GM19468 (cell line): ENCODE measurements at regions not wholly inside any gene's neighbourhood (a gene's known extent, or its start where the extent isn't known, plus 50 kb on each side); places are given as distances from the start of the nearest gene placed in this dataset.
"Not testable (repeated sequence)": the region's sequence is repeated elsewhere in the genome, so short reads cannot be mapped to it uniquely, and the experiment has no call there.

Source experiments
- ATAC-seq: cut with Tn5 transposase; IDR thresholded peaks from one replicate; pipeline ENCODE4 v1.9.1; 2021; ENCODE audit warnings: mild to moderate bottlenecking, moderate library complexity, moderate number of reproducible peaks; ENCODE audit not compliant: unreplicated experiment; ENCODE audit errors: extremely low read depth

DNA sequence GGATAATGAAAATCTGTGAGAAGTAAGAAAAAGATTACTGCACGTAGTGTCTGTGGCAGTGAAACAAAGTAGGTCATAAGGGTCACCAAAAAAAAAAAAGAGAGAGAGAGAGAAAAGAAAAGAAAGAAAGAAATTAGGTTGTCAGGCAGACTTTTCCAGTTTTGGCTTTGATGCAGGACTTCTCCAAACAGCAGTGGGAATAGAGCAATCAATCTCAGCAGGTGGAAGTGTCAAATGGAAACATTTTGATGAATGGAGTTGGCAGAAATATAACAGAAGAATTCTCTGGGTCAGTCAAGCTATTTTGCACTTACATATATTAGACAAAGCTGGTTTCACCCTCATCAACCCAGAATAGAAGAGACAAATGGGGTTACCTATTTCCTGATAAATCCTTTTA, 745.8 kb downstream of the SLC6A15 start:
- no peak for ATAC-seq

DNA sequence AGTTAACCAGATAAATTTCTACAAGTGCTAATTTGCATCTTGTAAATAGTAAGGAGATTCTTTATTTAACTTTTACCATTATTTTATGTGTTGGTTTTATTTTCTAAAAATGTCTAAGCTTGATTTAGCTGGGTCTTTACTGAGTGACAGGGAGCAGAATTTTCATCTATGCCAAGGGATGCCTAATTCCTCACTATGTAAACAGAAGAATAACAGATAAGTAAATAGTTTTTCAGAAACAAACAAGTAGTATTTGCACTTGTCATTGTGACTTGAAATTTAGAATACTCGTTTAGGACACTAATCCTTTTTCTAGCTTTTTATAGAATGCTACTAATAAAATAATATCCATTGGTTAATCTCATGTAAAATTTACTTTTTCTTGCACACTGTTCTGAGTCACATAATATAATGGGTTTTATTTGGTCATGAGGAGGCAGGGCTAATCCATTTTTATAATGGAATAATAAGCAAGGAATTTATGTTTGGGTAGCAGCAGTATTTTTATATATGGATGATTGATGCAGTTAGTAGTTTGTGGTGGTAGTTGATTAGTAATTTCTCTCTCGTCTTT, 746.5 kb downstream of the SLC6A15 start:
- no peak for ATAC-seq

DNA sequence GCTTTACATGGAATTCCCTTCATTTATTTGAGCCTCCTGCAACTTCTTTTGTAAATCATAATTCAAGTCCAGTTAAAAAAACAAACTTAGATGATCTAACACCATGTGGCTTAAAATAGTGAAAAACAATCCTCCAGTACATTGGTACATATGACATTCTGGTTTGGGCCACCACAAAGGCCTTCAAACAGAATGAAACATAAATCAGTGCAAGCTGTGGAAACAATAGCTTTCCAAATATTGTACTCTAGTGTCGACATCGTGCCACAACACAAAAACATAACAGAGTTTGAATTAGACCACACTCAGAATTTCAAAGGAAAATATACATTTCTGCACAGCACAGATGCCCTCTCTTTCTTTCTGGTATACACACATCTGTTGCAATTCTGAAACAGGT, 751.3 kb downstream of the SLC6A15 start:
- no peak for ATAC-seq

DNA sequence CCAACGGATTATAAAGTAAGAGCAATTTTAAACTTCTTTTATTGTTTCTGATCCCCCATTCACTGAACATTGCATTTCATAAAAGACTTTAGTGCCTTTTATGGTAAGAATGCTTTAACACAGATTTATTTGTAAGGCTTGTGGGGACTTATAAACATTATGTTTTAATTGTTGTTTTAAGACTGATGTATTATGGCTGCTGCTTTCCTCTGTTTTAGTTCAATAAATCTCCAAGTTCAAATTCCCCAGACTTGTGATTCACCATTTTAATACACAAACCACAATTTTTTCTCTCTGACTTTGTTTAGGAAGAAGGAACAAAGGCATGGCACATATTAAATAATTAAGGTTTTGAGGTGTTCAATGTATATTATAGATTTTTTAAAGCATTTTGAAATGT, 753.3 kb downstream of the SLC6A15 start:
- ATAC-seq = no peak

DNA sequence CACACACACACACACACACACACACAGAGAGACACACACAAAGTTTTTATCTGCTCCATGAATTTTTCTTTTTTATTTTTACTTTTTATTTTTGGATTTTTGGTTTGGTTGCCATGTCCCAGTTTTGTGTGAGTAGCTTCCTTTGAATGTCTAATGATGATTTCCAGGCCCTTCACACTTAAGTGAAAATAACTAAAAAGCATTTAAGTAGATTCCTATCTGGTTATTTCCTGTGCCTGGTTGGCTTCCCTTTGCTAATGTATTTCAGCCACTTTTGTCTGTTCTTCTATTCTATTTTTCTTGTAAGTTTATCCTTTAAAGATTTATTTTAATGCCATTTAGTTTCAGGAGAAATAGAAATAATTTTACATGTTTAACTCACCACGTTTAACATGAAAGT, 755.4 kb downstream of the SLC6A15 start:
- ATAC-seq = no peak

DNA sequence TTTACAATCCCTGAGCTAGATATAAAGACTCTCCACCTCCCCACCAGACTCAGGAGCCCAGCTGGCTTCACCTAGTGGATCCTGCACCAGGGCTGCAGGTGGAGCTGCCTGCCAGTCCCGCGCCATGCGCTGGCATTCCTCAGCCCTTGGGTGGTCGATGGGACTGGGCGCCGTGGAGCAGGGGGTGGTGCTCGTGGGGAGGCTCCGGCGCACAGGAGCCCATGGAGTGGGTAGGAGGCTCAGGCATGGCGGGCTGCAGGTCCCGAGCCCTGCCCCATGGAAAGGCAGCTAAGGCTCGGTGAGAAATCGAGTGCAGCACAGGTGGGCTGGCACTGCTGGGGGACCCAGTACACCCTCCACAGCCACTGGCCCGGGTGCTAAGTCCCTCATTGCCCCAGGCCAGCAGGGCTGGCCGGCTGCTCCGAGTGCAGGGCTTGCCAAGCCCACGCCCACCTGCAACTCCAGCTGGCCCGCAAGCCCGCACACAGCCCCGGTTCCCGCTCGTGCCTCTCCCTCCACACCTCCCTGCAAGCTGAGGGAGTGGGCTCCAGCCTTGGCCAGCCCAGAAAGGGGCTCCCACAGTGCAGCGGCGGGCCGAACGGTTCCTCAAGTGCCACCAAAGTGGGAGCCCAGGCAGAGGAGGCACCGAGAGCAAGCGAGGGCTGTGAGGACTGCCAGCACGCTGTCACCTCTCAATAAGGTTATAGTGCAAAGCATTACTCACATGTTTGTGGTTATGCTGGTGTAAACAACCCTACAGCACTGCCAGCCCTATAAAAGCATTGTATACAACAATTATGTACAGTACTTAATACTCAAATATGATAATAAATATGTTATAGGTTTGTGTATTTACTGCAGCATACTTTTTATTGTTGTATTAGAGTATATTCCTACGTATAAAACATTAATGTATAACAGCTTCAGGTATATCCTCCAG, 757.3 kb downstream of the SLC6A15 start:
- ATAC-seq = not testable (repeated sequence)

DNA sequence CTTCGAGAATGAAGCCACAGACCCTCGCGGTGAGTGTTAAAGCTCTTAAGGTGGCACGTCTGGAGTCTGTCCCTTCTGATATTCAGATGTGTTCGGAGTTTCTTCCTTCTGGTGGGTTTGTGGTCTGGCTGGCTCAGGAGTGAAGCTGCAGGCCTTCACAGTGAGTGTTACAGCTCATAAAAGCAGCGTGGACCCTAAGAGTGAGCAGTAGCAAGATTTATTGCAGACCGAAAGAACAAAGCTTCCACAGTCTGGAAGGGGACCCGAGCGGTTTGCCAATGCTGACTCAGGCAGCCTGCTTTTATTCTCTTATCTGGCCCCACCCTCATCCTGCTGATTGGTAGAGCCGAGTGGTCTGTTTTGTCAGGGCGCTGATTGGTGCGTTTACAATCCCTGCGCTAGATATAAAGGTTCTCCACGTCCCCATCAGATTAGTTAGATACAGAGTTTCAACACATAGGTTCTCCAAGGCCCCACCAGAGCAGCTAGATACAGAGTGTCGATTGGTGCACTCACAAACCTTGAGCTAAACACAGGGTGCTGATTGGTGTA, 758.1 kb downstream of the SLC6A15 start:
- not testable (repeated sequence) for ATAC-seq

DNA sequence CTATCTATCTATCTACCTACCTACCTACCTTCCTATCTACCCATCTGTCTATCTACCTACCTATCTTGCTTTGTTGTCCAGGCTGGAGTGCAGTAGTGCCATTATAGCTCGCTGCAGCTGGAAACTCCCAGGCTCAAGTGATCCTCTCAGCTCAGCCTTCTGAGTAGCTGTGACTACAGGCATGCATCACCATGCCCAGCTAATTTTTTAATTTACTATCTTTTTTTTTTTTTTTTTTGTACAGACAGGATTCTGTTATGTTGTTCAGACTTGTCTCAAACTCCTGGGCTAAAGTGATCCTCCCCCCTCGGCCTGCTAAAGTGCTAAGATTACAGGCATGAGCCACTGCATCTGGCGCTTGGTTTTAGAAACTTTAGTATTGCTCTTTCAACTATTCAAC, 762.4 kb downstream of the SLC6A15 start:
- ATAC-seq = no peak

DNA sequence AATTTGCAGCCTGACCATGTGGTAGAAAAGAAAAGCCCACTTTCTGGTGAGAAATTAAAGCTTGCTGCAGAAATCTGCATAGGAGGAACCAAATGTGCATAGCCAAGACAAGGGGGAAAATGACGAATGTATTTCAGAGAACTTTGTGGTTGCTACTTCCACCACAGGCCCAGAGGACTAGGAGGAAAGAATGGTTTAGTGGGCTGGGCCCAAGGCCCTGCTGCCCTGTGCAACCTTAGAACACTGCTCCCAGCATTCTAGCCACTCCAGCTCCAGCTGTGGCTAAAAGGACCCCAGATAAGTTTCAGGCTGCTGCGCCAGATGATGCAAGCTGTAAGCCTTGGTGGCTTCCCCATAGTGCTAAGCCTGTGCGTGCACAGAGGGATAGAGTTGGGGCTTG, 764.3 kb downstream of the SLC6A15 start:
- ATAC-seq = no peak

DNA sequence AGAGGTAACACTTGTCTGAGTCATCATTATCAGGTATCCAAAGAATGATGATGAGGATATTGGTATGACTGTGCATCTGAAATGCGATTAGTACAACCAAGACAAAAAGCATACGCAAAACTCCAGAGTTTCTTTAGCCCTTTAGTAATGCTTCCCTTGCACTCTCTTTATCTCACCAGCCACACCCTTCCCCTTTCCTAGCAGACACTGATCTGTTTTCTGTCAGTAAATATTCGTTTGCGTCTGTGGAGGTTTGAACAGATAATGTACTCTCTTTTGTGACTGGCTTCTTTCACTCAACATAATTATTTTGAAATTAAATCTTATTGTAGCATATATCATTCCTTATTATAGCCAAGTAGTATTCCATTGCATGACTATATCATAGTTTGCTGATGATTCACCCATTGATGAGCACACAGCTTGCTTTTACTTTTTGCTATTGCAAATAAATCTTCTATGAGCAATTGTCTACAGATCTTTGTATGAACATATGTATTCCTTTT, 775.7 kb downstream of the SLC6A15 start:
- ATAC-seq = no peak

DNA sequence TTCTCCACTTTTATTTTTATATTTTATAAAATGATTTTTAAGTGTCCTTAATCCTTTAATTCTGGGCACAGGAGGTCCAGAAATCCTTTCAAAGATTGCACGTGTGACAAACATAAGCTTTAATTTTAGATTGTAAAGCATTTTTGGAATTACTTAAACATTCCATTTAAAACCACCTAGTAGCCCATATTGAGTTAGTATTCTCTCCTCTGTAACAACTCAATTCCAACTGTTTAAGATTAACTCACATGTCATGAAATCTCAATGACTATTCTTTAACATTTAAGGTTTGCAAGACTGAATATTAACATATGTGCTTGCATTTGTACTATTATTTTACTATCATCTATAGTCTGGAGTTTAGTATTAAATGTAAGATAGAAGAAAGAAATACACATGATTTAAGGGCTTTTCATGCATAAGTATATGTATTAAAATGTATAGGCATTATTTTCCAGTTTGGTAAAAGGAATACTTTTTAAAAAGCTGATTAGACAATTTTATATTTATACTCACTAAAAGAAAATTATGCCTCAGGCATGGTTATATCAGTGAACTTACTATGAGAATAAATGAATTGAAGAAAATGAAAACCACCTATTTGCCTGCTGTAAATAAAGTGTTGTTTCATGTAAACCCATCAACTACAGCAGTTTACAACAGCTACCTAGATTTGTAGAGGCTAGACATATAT, 776.9 kb downstream of the SLC6A15 start:
- ATAC-seq = no peak

DNA sequence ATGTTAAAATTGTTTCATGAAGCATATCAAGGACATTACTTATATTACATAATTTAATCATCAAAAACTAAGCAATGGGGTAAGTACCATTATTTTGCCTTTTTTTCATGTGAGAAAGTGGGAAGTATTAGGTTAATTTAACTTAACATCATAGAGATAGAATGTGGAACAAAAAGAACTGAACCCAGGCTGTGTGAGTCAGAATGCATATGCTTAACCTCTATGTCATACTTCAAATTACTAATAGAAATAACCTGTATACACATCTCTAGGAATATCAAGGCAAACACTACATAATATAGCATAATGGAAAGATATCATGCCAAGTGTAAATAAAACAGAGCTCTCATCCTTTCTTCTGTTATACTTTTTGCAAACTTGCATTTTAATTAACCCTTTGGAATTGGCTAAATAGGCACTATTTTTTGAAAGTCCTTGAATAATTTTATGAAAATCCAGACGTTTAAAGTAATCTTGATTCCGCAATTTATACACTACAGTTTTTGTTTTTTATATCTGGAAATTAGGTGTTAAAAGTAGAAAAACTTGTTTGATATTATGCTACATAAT, 777.7 kb downstream of the SLC6A15 start:
- ATAC-seq = no peak

DNA sequence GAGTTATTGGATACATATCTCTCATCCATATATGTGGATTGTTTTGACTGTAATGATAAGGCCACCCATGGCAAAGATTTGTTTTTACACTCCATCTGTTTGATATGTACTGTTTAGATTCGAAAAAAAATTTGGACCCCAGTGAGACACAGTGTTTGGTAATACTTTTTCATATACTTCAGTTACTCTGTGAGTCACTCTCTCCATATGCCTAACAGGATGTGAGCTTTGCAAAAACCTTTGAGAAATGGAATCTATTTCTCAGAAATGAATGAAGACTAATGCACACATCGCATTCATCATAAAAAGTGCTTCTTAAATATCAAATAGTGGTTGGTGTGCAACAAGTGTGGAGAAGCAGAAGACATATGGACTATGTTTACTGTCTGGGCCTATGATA, 781.5 kb downstream of the SLC6A15 start:
- no peak for ATAC-seq

DNA sequence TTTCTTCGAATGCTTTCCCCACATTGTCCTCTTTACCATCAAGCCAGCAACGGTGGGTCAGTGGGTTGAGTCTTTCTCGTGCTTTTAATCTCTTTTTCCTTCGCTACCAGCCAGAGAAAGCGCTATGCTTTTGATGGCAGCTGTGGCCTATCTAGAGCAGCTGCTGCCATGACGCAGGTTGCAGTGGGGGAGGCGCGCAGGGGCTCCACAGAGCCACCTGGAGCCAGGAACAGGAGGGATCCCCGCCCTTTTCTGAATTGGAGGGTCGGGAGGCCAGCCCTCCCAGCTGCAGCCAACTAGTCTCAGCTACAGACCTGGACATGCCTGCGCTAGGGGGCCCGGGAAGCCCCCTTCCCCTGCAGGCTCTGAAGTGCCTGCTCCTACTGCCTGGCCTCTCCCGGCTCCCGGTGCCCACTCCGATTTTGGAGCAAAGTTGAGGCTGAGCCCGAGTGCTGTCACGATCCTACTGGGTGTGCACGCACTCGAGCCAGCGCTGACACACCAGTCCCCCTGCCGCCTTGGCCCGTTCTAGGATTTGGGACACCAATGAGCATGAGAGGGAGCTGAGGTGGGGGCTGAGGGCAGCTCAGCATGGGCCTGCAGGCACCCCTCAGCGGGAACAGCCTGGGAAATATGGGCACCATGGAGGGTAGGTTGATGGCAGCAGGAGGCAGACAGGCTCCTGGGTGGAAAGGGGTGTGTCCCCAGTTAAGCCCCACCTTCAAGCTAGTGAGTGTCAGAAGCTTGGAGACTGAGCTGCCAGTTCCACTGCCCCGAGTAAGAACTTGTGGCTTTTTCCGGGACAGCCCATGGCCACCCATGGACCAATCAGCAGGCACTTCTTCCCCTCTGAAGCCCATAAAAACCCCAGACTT, 784.2 kb downstream of the SLC6A15 start:
- ATAC-seq = no peak

DNA sequence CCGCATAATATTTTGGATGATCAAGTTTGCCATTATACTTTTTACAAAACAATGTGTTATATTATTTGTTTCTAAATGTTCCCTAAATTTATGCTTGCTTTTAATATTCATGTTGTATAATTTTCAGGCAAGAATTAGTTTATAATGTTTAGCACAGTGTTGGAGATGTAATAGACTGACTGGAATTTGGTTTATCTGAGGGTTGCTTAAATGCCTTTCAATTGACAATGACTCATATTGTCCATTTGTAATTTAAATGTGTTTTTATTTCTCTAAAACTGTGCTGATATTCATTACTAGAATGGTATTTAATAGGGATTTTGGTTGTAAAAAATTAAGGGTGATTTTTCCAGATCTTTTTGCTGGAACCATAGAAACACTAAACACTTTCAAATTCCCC, 788.4 kb downstream of the SLC6A15 start:
- ATAC-seq = no peak

DNA sequence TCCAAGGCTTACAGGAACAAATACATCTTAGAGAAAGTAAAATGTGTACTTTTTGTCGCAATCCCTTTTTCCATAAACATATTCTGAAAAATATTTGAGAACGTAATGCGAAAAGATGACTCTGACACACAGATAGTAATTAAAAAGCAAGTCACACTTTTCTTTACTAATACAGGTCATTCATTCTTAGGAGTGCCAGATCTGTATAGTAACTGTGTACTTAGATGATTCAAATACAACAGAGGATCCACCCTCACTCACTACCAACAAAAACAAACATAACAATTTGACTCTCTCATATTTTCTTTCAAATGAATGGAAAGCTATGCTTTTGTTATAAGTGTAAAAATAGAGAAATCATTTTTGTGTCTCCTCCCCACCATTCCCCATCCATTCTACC, 795.4 kb downstream of the SLC6A15 start:
- ATAC-seq = no peak

DNA sequence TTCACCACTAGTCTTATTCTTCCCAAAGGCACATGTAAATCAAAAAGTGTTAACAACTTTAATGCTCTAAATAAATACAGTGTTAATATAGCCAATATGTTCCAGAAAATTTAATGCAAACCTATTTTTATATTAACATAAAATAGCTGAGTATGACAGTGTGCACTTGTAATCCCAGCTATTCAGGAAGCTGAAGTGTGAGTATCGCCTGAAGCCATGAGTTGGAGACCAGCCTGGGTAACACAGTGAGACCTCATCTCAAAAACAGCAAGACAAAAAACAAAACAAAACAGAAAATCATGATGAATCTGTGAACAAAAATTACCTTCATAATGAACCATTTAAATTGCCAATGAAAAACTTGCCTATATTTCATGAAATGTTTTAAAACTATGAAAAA, 798.9 kb downstream of the SLC6A15 start:
- ATAC-seq = no peak

DNA sequence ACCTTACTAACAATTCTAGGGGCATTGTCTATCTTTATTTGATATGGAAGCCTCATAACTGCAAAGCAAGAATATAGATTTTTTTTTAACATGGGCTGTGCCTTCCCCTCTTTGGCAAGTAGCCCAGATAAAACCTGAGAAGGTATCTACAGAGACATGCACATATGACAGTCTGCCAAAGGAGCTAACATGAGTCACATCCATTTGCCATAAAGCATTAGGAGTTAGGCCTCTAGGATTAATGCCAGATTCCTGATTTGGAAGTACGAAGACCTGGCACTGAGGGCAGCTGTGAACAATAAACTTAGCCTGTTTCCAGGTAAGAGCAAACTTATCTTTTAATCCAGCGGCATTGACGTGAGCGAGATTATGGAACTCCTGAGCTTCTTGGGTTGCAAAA, 808.7 kb downstream of the SLC6A15 start:
- ATAC-seq = not testable (repeated sequence)

DNA sequence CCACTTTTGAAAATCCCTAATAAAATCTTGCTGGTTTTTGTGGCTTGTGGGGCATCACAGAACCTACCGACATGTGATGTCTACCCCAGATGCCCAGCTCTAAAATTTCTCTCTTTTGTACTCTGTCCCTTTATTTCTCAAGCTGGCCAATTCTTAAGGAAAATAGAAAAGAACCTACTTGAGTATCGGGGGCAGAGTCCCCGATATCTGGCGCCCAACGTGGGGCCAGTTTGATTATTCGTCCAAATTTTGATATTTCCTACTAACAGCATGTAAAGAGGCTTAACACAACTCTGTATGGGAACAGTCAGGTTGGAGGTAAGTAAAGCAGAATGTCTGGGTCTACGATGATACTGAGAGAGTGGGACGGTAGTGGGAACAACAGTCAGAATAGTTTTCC, 810.6 kb downstream of the SLC6A15 start:
- not testable (repeated sequence) for ATAC-seq
